ENCODE measurements at regions not wholly inside any gene's neighbourhood (a gene's known extent, or its start where the extent isn't known, plus 50 kb on each side); places are given as distances from the start of the nearest gene placed in this dataset.

DNA sequence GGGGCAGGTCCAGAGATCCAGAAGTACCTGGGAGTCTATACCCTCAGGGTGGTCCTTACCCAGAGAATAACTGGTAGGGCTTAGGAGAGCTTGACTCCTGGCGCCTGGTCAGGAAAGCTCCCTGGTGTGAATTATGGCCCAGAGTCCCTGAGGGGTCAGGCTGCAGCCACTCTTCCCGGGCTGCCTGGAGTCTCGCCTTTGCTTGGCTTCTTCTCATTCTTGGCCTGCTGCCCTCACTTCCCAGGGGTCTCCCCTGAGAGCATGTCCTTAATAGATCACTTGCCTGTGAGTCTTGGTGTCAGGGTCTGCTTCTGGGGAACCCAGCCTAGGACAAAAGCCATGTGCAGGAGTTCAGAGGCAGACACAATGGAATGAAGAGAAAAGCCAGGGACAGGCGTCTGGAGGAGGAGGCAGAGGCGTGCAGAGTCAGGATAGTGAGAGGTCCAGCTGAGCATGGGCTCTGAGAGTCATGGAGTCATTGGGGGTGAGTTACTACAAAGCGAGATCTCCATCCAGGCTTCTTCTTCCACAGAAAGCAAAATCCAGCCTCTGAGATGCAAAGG lies 212.3 kb downstream of the TFAP2C start:
- no peak for DNase-seq

DNA sequence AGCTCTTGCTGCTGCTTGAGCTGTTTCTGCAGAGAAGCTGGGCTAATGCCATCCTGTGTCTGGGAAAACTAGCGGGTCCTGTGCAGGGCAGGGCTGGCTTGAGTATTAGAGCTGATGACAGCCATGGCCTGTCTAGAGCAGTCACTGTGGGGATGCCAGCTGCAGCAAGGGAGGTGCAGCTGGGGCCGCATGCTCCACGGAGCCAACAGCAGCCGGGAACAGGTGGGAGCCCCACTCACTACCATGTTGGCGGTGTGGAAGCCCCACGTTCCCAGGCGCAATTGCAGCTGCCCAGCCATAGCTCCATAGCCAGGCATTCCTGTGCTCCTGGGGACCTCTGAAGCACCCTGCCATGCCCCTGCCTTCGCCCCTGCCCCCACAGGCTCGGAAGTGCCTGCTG lies 212.9 kb downstream of the TFAP2C start:
- DNase-seq: no peak

- DNase-seq: no peak
Observed at GRCh38 chr20:56843386-56843785, 214.3 kb downstream of the TFAP2C start.

GRCh38 chr20:56843817-56844216 lies 214.7 kb downstream of the TFAP2C start:
- DNase-seq: no peak

GRCh38 chr20:56845546-56846086 lies 216.5 kb downstream of the TFAP2C start:
- no peak for DNase-seq

DNA sequence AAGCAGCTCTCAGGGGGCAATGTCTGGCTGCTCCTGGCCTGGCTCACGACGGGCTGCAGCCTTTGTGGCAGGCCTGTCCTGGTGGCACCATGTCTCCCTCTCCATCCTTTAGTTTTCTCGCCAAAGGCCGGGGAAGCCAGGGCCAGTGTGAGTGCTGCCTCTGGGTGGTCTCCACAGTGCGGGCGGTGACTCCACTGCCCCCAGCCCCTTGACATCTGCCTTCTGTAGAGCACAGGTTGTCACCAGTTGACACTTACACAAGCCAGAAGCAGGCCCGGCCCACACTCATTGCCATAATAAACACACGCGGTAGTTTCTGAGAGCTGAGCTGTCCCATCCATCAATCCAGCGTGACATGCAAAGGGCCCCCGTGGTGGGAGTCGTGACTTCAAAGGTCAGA lies 219.5 kb downstream of the TFAP2C start:
- no peak for DNase-seq

- DNase-seq: no peak
Observed at GRCh38 chr20:56851552-56851951, 222.4 kb downstream of the TFAP2C start.

DNA sequence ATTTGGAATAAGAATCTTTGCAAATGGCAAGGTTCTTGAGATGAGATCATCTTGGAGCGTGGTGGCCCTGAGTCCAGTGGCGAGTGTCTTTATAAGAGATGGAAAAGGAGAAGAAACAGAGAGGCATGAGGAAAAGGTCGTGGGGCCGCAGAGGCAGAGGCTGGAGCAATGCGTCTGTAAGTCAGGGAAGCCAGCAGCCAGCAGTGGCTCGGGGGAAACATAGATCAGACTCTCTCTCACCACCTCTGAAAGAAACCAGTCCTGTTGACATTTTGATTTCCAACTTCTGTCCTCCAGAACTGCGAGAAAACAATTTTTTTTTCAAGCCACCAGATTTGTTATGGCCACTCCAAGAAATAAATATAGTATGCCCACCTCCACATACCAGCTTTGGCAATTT lies 226.6 kb downstream of the TFAP2C start:
- DNase-seq: no peak

GRCh38 chr20:56857950-56858349 lies 228.8 kb downstream of the TFAP2C start:
- no peak for DNase-seq

- no peak for DNase-seq
Observed at GRCh38 chr20:56859039-56859800, 230.1 kb downstream of the TFAP2C start.

- DNase-seq: no peak
Observed at GRCh38 chr20:56859801-56860261, 230.7 kb downstream of the TFAP2C start.

DNA sequence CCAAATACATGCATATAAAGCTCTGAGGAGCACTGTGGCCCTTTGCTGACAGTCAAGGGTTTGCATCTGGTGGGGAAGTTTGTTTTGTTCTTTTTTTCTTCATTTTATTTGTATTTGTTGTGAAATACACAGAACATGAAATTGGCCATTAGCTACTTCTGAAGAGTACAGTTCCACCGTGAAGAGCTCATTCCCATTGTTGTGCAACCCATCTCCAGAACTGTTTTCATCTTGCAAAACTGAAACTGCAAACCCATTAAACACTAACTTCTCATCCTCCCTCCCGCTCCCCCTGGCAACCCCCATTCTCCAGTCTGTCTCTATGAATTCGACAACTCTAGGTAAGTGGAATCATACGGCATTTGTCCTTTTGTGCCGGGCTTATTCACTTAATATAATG lies 231.3 kb downstream of the TFAP2C start:
- DNase-seq: no peak

GRCh38 chr20:56861590-56861989 lies 232.5 kb downstream of the TFAP2C start:
- no peak for DNase-seq

DNA sequence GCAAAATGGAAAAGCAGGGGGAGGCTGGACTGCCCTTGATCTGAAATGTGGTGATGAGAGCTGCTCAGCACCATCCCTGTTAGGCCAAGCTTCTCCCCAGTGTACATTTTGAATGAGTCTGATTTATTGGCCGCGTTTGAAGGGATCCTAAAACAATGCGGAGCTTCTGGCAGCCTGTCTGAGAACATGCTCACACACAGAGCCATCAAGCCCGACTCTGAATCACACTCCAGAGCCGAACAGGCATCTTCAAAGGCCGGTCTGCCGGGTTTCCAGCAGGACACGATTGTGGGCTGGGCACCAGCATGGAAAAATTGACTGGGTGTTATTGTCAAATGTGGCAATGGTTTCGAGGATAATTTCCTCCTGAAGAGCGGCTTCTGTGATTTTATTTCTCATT lies 235.9 kb downstream of the TFAP2C start:
- no peak for DNase-seq

- DNase-seq: no peak
Observed at GRCh38 chr20:56867128-56867527, 238.0 kb downstream of the TFAP2C start.

DNA sequence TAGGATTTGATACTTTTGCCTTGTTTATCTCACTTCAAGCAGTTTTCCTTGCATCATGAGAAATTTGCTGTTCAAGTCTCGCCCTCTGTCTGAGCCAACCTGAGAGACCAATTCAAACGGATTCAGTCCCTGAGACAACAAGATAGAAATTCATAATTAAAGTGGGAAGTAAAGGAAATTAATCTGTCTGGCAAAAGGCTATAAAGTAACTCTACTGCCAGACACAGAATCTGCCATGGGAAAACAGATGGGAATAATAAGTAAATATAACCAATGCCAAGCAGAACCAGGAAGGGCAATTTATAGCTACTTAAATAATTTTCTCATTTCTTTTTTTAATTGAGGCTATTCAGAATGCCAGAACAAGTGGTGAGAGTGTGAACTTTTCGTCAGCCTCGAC lies 239.6 kb downstream of the TFAP2C start:
- no peak for DNase-seq

DNA sequence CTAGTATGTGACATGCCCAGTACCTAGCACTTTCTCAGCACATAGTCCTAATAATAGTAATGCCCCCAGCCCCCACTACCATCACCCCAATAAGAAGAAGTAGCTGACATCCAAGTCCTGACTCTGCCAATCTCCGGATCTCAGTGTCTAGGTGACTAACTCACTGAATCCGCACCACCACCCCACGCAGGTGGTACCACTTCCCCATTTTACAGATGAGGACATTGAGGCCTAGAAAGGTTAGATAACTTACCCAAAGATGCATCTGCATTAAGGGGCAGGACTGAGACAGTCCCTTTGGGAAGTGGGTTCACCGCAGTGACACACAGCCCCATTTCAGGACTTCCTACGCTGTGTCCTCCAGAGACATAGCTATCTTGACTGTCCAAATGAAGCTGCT lies 241.2 kb downstream of the TFAP2C start:
- no peak for DNase-seq

DNA sequence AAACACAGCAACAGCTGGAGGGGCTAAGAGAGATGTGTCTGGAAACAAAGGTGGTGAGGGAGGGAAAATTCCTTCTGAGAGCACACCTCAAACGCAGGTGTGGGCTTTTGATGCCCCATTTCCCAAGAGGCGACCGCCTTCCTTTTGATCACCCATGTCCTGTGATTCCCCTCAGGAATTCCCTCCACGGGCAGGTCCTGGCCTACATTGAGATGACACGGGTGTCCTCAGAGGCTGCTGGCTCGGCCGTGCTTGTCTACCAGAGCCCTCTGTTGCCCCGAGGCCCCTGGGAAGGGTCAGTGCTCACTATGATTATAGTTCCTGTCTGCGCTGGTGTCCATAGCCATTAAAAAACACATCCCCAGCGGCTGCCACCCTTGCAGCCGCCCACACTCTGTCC lies 242.6 kb downstream of the TFAP2C start:
- DNase-seq: no peak

- no peak for DNase-seq
Observed at GRCh38 chr20:56872620-56873458, 243.7 kb downstream of the TFAP2C start.

DNA sequence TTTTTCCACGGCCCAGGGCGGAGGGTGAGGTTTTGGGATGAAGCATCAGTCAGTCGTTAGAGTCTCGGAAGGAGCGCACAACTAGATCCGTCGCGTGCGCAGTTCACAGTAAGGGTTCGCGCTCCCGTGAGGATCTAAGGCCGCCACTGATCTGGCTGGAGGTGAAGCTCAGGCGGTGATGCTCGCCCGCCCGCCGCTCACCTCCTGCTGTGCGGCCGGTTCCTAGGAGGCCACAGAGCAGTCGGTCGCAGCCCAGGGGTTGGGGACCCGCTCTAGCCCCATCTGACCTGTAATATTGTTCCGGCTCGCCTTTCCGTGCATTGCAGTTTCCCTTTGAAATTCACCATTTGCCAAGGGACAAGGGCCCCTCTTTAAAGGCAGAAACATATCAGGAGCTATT lies 244.7 kb downstream of the TFAP2C start:
- DNase-seq: no peak

DNA sequence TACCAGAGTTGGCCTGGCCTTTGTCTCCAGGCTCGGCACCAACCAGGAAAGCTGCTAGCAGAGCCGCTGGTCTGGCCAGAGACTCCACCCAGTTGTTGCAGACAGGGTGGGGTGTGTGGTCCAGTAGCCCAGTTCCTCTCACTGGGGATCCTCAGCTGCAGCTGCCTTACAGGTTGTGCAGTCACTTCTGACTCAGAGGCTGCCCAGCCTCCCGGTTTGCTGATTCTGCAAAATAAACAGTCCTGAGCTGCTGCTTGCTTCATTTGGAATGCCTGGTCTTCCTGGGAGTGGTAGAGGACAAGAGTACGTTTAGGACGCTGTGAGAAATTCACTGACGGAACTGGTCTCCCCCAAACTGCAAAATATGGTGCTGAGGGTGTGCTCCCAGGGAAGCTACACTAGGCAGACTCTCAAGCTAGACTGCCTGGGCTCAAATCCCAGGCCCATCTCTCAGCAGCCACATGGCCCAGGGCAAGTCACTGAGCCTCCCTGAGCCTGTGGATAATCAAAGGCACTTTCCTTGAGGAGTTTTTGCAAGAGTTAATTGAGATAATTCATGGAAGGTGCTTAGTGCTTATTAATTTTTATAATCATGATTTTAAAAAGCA lies 246.1 kb downstream of the TFAP2C start:
- DNase-seq: no peak

DNA sequence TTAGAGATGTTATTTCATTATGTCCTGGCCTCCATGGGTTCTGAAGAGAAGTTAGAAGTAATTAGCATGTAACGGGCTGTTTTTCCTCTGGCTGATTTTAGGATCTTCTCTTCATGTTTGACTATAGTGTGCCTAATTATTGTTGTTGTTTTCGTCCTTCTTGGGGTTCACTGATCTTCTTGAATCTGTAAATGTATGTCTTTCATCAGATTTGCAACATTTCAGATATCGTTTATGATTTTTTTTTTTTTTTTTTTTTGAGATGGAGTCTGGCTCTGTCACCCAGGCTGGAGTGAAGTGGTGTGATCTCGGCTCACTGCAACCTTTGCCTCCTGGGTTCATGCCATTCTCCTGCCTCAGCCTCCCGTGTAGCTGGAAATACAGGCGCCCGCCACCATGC lies 246.7 kb downstream of the TFAP2C start:
- DNase-seq: no peak

- DNase-seq: no peak
Observed at GRCh38 chr20:56885521-56885920, 256.4 kb downstream of the TFAP2C start.
